ENCODE measurements at regions not wholly inside any gene's neighbourhood (a gene's known extent, or its start where the extent isn't known, plus 50 kb on each side); places are given as distances from the start of the nearest gene placed in this dataset.

DNA sequence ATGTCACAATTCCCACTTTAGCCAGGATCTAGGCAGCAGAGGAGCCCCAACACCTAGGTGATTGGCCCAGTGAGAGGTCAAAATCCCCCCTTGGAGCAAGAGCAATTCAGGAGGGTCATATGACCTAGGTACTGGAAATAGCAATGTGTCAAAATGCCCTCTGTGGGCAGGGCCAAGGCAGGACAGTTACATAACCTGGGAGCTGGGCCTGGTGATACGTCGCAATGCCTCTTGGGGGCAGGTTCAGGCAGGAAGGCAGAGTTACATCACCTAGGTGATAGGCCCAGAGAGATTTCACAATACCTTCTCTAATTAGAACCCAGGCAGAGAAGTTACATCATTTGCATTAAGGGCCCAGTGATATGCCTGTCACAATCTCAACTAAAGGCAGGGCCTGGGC is 1906.3 kb downstream of the TP53TG3F start:
- TF ChIP-seq EZH2 (IDR thresholded peaks at IDR 0.05; ENCODE audit: insufficient read depth, poor library complexity, severe bottlenecking) (no peak), EZH2phosphoT487 (IDR thresholded peaks at IDR 0.05; ENCODE audit: insufficient read depth, low read depth) (no peak)

Data from GM23248 (cell line).